AG04449 (cell line): ENCODE measurements at regions not wholly inside any gene's neighbourhood (a gene's known extent, or its start where the extent isn't known, plus 50 kb on each side); places are given as distances from the start of the nearest gene placed in this dataset.

ENCODE experiments used
- CTCF ChIA-PET: fragments of 350-600 bp; formaldehyde crosslinking; extraction: SDS; loops from one replicate; lab custom pipeline; 2021; ENCODE audit warnings: antibody characterized with exemption; lab: Yijun Ruan, JAX
- POLR2A ChIA-PET: fragments of 400-600, 350-600 bp; formaldehyde crosslinking; extraction: SDS; loops from one replicate; lab custom pipeline; 2020; ENCODE audit warnings: antibody characterized with exemption, inconsistent platforms; lab: Yijun Ruan, JAX
- DNase-seq: peaks from one replicate; pipeline ENCODE4 v3.0.0-alpha.2; 2010; ENCODE audit warnings: low read depth, low spot score
- H3K4me3 ChIP-seq: 2 replicates; pipeline ENCODE4 v1.5.1; 2011; ENCODE audit warnings: low read depth, mild to moderate bottlenecking, control low read depth, low read length
- CTCF ChIP-seq: IDR thresholded peaks from one replicate; pipeline ENCODE4 v1.5.1; 2011; ENCODE audit warnings: mild to moderate bottlenecking, moderate library complexity, low read length, control low read depth, inconsistent platforms; ENCODE audit not compliant: insufficient read depth; ENCODE audit errors: missing control alignments

- CTCF ChIA-PET: no interaction called here
- POLR2A ChIA-PET: no interaction called here
- no peak overlapping the region for H3K4me3 ChIP-seq
- DNase-seq: no peak
- TF ChIP-seq CTCF: no peak
Observed at GRCh38 chr15:100708916-100709315, 106.5 kb downstream of the ASB7 start.

GRCh38 chr15:100710222-100710621 is 107.8 kb downstream of the ASB7 start:
- no peak overlapping the region for H3K4me3 ChIP-seq
- TF ChIP-seq CTCF: no peak
- POLR2A ChIA-PET: no interaction called here
- CTCF ChIA-PET: interaction anchor here (0.7 to 1.1 kb wide), 2 partner anchors 38 to 163 kb away, joined by 3 to 5 read pairs; no protein-coding TSS in a partner anchor
- no peak for DNase-seq

GRCh38 chr15:100710744-100711515 is 108.5 kb downstream of the ASB7 start:
- ChIA-PET CTCF (interaction anchor here (0.7 to 1.1 kb wide), 2 partner anchors 39 to 162 kb away, joined by 3 to 5 read pairs; no protein-coding TSS in a partner anchor), POLR2A (no interaction called here)
- no peak overlapping the region for H3K4me3 ChIP-seq
- no peak for TF ChIP-seq CTCF
- no peak for DNase-seq

- CTCF ChIA-PET: no interaction called here
- DNase-seq: no peak
- no peak overlapping the region for H3K4me3 ChIP-seq
- POLR2A ChIA-PET: no interaction called here
- no peak for TF ChIP-seq CTCF
Observed at GRCh38 chr15:100711516-100712021, 109.2 kb downstream of the ASB7 start.

- ChIA-PET CTCF (no interaction called here), POLR2A (no interaction called here)
- no peak for DNase-seq
- H3K4me3 ChIP-seq: no peak overlapping the region
- no peak for TF ChIP-seq CTCF
Observed at GRCh38 chr15:100712226-100712625, 109.8 kb downstream of the ASB7 start.

GRCh38 chr15:100713163-100713867 is 110.9 kb downstream of the ASB7 start:
- POLR2A ChIA-PET: no interaction called here
- no peak for TF ChIP-seq CTCF
- CTCF ChIA-PET: interaction anchor here (0.8 to 1.2 kb wide), 2 partner anchors 17 to 205 kb away, joined by 3 read pairs; no protein-coding TSS in a partner anchor
- no peak for DNase-seq
- no peak overlapping the region for H3K4me3 ChIP-seq
